ENCODE measurements at regions not wholly inside any gene's neighbourhood (a gene's known extent, or its start where the extent isn't known, plus 50 kb on each side); places are given as distances from the start of the nearest gene placed in this dataset.

GRCh38 chr4:34464196-34464595 is 1780.1 kb downstream of the ARAP2 start:
- Histone ChIP-seq H3K4me3 (no peak overlapping the region), H3K27ac (no peak overlapping the region), H3K36me3 (no peaks in the 10 kb centered on the region), H3K9me3 (no peaks in the 10 kb centered on the region), H3K4me1 (no peaks in the 10 kb centered on the region), H3K27me3 (no peaks in the 10 kb centered on the region)
- ATAC-seq = no peak
- intact Hi-C loops (cut with DNase I; ENCODE audit: low total_unique reads) = no loop called here
- TF ChIP-seq POLR2A (IDR thresholded peaks at IDR 0.05) (no peak), CTCF (IDR thresholded peaks at IDR 0.05 in 4 of 5, conservative IDR thresholded peaks at IDR 0.05 in 1 of 5) (no peak)
- in situ Hi-C loops (cut with MboI; ENCODE audit: low sequenced_read_pairs in 4 of 4) = no loop called here
- DNase-seq = no peak

- in situ Hi-C loops (cut with MboI; ENCODE audit: low sequenced_read_pairs in 4 of 4) (no loop called here), intact Hi-C loops (cut with DNase I; ENCODE audit: low total_unique reads) (no loop called here)
- Histone ChIP-seq H3K4me3 (no peak overlapping the region), H3K27me3 (no peaks in the 10 kb centered on the region), H3K4me1 (no peaks in the 10 kb centered on the region), H3K9me3 (no peaks in the 10 kb centered on the region), H3K27ac (no peak overlapping the region), H3K36me3 (no peaks in the 10 kb centered on the region)
- DNase-seq (no peak), ATAC-seq (no peak)
- no peak for TF ChIP-seq POLR2A (IDR thresholded peaks at IDR 0.05)
- TF ChIP-seq CTCF (IDR thresholded peaks at IDR 0.05 in 4 of 5, conservative IDR thresholded peaks at IDR 0.05 in 1 of 5) = no peak
Measured at GRCh38 chr4:34466411-34466810, 1777.9 kb downstream of the ARAP2 start.

GRCh38 chr4:34469516-34469915 is 1774.8 kb downstream of the ARAP2 start:
- ATAC-seq (no peak), DNase-seq (no peak)
- Histone ChIP-seq H3K27me3 (no peaks in the 10 kb centered on the region), H3K4me1 (no peaks in the 10 kb centered on the region), H3K4me3 (no peak overlapping the region), H3K27ac (no peak overlapping the region), H3K36me3 (no peaks in the 10 kb centered on the region), H3K9me3 (no peaks in the 10 kb centered on the region)
- intact Hi-C loops (cut with DNase I; ENCODE audit: low total_unique reads) = no loop called here
- in situ Hi-C loops (cut with MboI; ENCODE audit: low sequenced_read_pairs in 4 of 4) = no loop called here
- TF ChIP-seq POLR2A (IDR thresholded peaks at IDR 0.05) = no peak
- no peak for TF ChIP-seq CTCF (IDR thresholded peaks at IDR 0.05 in 4 of 5, conservative IDR thresholded peaks at IDR 0.05 in 1 of 5)

- DNase-seq = no peak
- Histone ChIP-seq H3K36me3 (no peaks in the 10 kb centered on the region), H3K27me3 (no peaks in the 10 kb centered on the region), H3K4me1 (no peaks in the 10 kb centered on the region), H3K9me3 (no peaks in the 10 kb centered on the region), H3K27ac (no peak overlapping the region), H3K4me3 (no peak overlapping the region)
- ATAC-seq = no peak
- in situ Hi-C loops (cut with MboI; ENCODE audit: low sequenced_read_pairs in 4 of 4) = no loop called here
- intact Hi-C loops (cut with DNase I; ENCODE audit: low total_unique reads) = no loop called here
- TF ChIP-seq POLR2A (IDR thresholded peaks at IDR 0.05) = no peak
- TF ChIP-seq CTCF (IDR thresholded peaks at IDR 0.05 in 4 of 5, conservative IDR thresholded peaks at IDR 0.05 in 1 of 5) = no peak
Measured at GRCh38 chr4:34485252-34485651, 1759.1 kb downstream of the ARAP2 start.
